ENCODE measurements at regions not wholly inside any gene's neighbourhood (a gene's known extent, or its start where the extent isn't known, plus 50 kb on each side); places are given as distances from the start of the nearest gene placed in this dataset.

- TF ChIP-seq CHD7 (IDR thresholded peaks at IDR 0.05; ENCODE audit: insufficient replicate concordance, low read length) = no peak
- no peak for TF ChIP-seq SP1 (IDR thresholded peaks at IDR 0.05; ENCODE audit: low read depth, low read length)
- TF ChIP-seq ASH2L (IDR thresholded peaks at IDR 0.05; ENCODE audit: low read length) = no peak
- TF ChIP-seq BRCA1 (IDR thresholded peaks at IDR 0.05; ENCODE audit: low read depth, low read length) = no peak
These were observed 147.4 kb upstream of the RPS23 start (continued) for GRCh38 chr5:82425591-82425990.

Data from H1 (cell line).